Activated CD8-positive, alpha-beta memory T cell treated with anti-CD3 and anti-CD28 coated beads for 4 hours (primary cell): ENCODE measurements at regions not wholly inside any gene's neighbourhood (a gene's known extent, or its start where the extent isn't known, plus 50 kb on each side); places are given as distances from the start of the nearest gene placed in this dataset.
"Not testable (repeated sequence)": the region's sequence is repeated elsewhere in the genome, so short reads cannot be mapped to it uniquely, and the experiment has no call there.

Experiments
- DNase-seq, 2 donors: peaks; one replicate each; pipeline ENCODE4 v3.0.0-alpha.2; 2020; ENCODE audit warnings: low read depth in 2 of 2

DNA sequence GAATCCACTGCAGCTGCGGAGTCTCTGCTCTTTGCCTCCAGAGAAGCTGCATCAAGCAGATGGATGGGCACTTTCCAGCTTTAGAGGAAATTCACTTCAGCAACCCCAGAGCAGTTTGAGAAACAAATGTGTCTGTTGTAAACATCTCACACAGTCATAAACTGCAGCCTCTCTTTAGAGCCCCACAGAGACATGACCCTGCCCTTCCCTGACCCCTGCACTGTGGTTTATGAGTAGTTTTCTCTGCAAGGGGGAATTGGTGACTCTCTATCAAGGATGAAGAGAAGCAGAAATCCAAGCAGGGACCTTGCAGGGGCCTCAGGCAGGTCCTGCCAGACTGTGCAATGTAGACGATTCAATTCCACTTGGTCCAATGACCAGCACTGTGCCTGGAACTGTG is 160.2 kb downstream of the SH2D4B start:
- DNase-seq = no peak

GRCh38 chr10:80699602-80700039 is 161.9 kb downstream of the SH2D4B start:
- DNase-seq = peak; percentile 24 to 31

DNA sequence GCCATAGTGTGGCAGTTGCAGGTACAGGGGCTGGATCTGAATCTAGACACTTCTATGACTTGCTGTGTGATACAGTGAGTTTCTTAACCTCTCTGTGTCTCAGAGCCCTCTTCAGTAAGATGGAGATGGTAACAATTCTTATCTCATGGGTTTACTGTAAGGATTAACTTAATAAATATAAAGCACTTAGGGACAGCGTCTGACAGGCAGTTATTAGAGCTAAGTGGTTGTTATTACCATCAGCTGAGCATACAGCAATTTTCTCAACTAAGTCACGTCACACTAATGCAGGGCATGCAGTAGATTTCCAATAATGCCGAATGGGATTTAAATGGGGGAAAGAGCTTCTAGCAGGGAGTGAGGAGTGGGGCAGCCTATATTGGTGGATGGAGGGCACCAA is 162.6 kb downstream of the SH2D4B start:
- DNase-seq = no peak

GRCh38 chr10:80700760-80701444 is 163.2 kb downstream of the SH2D4B start:
- no peak for DNase-seq

- DNase-seq = no peak
These were observed 164.0 kb downstream of the SH2D4B start for GRCh38 chr10:80701706-80702105.

DNA sequence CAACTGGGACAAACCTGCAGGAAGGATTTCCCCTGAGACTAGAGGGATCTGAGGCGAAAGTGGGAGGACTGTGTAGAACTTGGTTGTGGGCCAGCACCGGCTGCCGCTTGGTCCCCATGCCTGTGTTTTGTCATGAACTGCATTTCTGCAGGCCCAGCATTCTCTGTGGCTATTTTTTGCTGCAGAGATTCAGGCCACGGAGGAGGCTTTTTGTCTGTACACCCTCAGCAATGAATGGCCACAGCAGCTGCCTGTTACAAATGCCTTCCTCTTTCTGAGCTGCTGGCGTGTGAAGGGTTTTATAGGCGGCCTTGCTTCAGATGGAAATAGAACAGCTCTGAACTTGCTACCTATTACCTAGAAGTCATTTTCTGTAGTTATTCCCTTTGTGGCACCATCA is 164.4 kb downstream of the SH2D4B start:
- DNase-seq = no peak

GRCh38 chr10:80705899-80706298 is 168.2 kb downstream of the SH2D4B start:
- no peak for DNase-seq

- no peak for DNase-seq
These were observed 170.5 kb downstream of the SH2D4B start for GRCh38 chr10:80708185-80708584.

DNA sequence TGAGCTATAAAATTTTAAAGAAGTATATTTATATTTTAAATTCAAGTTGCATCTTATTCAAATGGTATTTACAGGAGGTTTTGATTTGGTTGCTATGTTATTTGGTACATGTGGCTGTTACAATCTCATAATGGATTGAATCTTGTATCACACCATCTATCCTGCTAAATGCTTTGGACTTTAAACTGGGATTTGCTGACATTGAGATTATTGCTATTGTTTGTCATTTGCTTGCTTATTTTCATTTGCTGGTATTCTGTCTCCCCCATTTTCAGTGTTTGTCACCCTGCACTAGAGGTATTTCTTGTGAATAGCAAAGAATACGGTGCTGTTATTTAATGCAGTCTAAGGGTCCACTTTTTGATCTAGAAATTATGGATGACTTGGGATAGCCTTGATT is 171.1 kb downstream of the SH2D4B start:
- no peak for DNase-seq

DNA sequence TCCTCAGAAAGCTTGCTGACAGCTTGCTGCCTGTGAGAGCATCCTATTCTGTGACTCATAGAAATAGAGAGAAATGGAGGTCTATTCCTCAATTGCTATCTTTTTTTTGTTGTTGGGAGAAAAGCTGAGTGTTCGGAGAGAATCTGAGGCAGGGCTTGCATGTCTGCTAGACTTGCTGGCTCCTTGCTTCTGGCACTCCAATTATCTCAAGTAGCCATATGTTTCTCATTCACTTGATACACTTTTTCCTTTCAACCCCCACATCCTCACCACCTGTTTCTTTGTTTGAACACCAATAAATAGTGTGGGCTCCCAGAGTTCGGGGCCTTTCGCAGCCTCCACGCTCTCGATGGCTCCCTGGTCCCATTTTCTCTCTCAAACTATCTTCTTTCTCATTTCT is 172.2 kb downstream of the SH2D4B start:
- no peak for DNase-seq

DNA sequence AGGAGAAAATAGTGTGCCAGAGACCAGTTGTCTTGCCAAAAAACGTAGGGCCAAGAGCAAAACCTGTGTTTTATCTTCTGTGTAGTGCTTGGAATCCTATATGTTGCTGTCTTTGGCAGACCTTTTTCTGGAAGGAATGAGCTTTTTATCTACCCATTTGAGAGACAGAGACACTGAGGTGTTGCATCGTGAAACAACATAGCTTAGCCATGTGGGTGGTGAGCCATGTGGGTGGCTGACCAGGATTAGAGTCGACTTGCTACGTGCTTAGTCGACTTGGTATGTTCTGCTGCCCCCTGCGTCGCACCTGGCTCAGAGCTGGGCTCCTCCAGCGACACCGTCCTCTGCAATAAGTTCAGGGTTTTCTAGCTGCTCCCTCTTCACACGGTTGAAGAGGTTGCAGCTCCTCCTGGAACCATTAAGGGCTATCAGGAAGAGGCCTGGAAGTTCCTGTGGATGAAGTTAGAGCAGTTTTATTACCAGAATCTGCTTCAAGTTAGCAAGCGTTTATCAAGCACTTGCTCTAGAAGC is 175.8 kb downstream of the SH2D4B start:
- no peak for DNase-seq

DNA sequence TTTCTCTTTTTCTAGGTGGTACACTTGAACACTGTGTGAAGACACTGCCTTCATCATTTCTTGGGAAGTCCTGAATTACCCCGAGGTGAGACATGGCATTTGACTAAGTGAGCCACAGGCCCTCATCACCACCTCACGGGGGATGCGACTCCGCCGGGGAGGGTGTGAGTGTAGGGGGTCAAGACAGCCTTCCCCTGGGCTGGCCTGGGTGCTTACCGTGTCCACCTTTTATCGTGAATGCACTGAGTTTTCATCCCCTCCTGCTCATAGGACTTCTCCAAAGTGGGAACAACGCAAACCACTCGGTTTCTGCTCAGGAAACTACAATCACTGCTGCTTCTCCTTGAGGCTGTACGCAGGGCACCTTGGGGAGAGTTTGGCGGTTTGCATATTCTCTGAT is 176.9 kb downstream of the SH2D4B start:
- no peak for DNase-seq

DNA sequence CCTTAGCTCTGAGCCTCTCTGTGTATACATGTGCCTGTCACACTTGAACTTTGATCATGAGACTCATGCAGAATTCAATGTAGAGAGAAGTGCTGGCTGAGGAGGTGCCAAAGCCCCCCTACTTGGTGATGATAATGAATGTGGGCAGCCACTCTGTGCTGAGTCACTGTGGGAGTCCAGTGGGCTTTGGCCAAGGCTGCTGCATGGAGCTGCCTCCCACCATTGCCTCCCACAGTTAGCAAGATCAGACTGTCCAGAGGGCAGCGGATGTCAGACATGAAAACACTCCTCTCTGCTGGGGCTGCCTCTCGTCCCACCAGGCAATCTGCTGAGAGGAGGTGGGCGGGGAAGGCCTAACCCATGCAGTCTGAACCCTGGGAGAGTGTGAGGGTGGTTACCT is 180.3 kb downstream of the SH2D4B start:
- no peak for DNase-seq

GRCh38 chr10:80719935-80720334 is 182.2 kb downstream of the SH2D4B start:
- no peak for DNase-seq

DNA sequence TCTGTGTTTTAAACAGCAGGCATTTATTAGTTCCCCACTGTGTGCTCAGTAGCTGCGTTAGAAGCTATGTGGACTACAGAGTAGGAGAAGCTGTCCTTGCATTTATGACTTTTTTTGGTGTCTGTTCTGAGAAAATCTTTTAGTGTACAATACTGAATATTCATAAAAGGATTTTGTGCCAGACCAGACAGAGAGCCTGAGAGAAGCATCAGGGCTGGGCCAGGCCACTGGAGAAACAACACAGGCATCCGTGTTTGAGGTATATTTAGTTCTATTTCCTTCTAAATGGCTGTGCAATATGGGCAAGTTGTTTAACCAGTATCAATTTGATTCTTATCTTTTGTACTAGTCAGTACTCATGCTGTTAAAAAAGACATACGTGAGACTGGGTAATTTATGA is 182.8 kb downstream of the SH2D4B start:
- DNase-seq = no peak

GRCh38 chr10:80728354-80728753 is 190.7 kb downstream of the SH2D4B start:
- not testable (repeated sequence) for DNase-seq

- DNase-seq = no peak
These were observed 192.2 kb downstream of the SH2D4B start for GRCh38 chr10:80729896-80730295.

DNA sequence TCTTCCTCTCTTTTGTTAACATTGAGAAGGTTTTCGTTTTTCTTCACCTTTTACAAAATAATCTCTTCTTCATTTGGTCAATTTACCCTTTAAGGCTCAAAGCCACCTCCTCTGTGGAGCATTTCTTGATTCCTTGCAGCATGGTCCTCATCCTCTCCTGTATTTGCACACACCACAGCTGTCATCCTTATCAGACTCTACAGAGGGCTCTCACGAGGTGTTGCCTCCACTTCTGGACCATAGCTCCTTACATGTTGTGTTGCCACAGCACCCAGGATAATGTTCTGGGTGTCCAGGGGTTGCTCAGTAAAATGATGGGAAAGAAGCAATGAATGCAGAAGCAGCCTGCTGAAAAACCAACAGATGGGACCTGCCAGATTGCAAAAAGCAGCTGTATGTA is 192.8 kb downstream of the SH2D4B start:
- no peak for DNase-seq

- no peak for DNase-seq
These were observed 196.9 kb downstream of the SH2D4B start for GRCh38 chr10:80734589-80734988.

- DNase-seq = no peak
These were observed 199.5 kb downstream of the SH2D4B start for GRCh38 chr10:80737209-80737608.

GRCh38 chr10:80739328-80739727 is 201.6 kb downstream of the SH2D4B start:
- no peak for DNase-seq

GRCh38 chr10:80739963-80740715 is 202.4 kb downstream of the SH2D4B start:
- DNase-seq = no peak

- no peak for DNase-seq
These were observed 203.6 kb downstream of the SH2D4B start for GRCh38 chr10:80741278-80741677.
